K562 (cell line): ENCODE measurements at regions not wholly inside any gene's neighbourhood (a gene's known extent, or its start where the extent isn't known, plus 50 kb on each side); places are given as distances from the start of the nearest gene placed in this dataset.

Source experiments
- ATAC-seq: fragments of 200-7000 bp; cut with Tn5 transposase; 3 replicates; pipeline ENCODE4 v1.9.1; 2020; ENCODE audit warnings: moderate library complexity
- BruUV-seq: library from RNA; stranded (reverse); fragments of 400-500 nt; replicated peaks from 2 replicates; lab custom pipeline; 2021; lab: Mats Ljungman, UMichigan
- CTCF ChIA-PET: fragments of 300-600 bp; formaldehyde crosslinking; extraction: SDS; loops from one replicate; lab custom pipeline; 2021; ENCODE audit warnings: low intra/inter-chr PET ratio; lab: Yijun Ruan, JAX
- POLR2A ChIA-PET: fragments of 300-600, 350-650 bp; sonication (Branson Sonifier 250); formaldehyde crosslinking; extraction: SDS; loops from one replicate; lab custom pipeline; 2021; ENCODE audit warnings: antibody characterized with exemption, inconsistent platforms; lab: Yijun Ruan, JAX
- DNase-seq, 4 experiments: peaks; one replicate each; pipeline versions ENCODE4 v3.0.0 to v3.0.0-alpha.2; 2011 to 2018; ENCODE audit warnings: low spot score in 3 of 4, mixed read lengths in 3 of 4; ENCODE audit errors: extremely low read depth in 1 of 4
- FAIRE-seq: peaks from 2 replicates; lab custom pipeline; 2011; peaks lifted over from hg19 to GRCh38; lab: Jason Lieb, UNC
- H2AFZ ChIP-seq: 2 replicates; pipeline ENCODE4 v1.6.0; 2011; ENCODE audit warnings: low read depth, low read length, control low read depth, inconsistent platforms
- H3K27ac ChIP-seq: fragments of 200-600 bp; 3 replicates; pipeline ENCODE4 v1.8.0; 2011; ENCODE audit warnings: low read depth, mild to moderate bottlenecking, control low read depth, inconsistent platforms, low read length, moderate library complexity, mixed read lengths; ENCODE audit errors: extremely low read depth
- H3K27me3 ChIP-seq, 2 experiments: fragments of 300-600 bp in 1 of 2; 2 replicates in 1 of 2; 3 replicates in 1 of 2; pipeline versions ENCODE4 v1.6.0 to v1.8.0; 2011; ENCODE audit warnings: inconsistent platforms in 2 of 2, low read length in 2 of 2, mild to moderate bottlenecking in 1 of 2, mixed read lengths in 1 of 2, moderate library complexity in 1 of 2; ENCODE audit not compliant: control insufficient read depth in 2 of 2, insufficient read depth in 2 of 2
- H3K36me3 ChIP-seq: fragments of 300-600 bp; 3 replicates; pipeline ENCODE4 v1.8.0; 2011; ENCODE audit warnings: mild to moderate bottlenecking, low read length, inconsistent platforms; ENCODE audit not compliant: control insufficient read depth, insufficient read depth
- H3K4me1 ChIP-seq, 2 experiments: fragments of 200-600 bp in 1 of 2; replicated peaks in 1 of 2; 2 replicates in 1 of 2; 3 replicates in 1 of 2; pipeline versions ENCODE4 v1.5.1 to v1.8.0; 2011; ENCODE audit warnings: inconsistent platforms in 2 of 2, low read length in 2 of 2, mild to moderate bottlenecking in 1 of 2, mixed read lengths in 1 of 2, moderate library complexity in 1 of 2; ENCODE audit not compliant: control insufficient read depth in 2 of 2, insufficient read depth in 2 of 2
- H3K4me2 ChIP-seq: 2 replicates; pipeline ENCODE4 v1.6.1; 2011; ENCODE audit warnings: low read length, control low read depth, inconsistent platforms, mixed read lengths; ENCODE audit not compliant: insufficient read depth
- H3K4me3 ChIP-seq: fragments of 200-600 bp; sonication (generic), shearing (Covaris generic); 2 replicates; pipeline ENCODE4 v1.5.1; 2016; ENCODE audit warnings: control low read depth, inconsistent platforms
- H3K79me2 ChIP-seq: fragments of 200-600 bp; 3 replicates; pipeline ENCODE4 v1.8.0; 2011; ENCODE audit warnings: low read length, inconsistent platforms; ENCODE audit not compliant: control insufficient read depth, insufficient read depth
- H3K9ac ChIP-seq, 2 experiments: 2 replicates each; pipeline versions ENCODE4 v1.6.0 to v1.6.1; 2011; ENCODE audit warnings: low read depth in 2 of 2, low read length in 2 of 2, control low read depth in 1 of 2, inconsistent platforms in 1 of 2, mild to moderate bottlenecking in 1 of 2, mixed read lengths in 1 of 2; ENCODE audit not compliant: insufficient read depth in 1 of 2
- H3K9me1 ChIP-seq: one replicate; pipeline ENCODE4 v1.6.0; 2011; ENCODE audit warnings: inconsistent platforms, mild to moderate bottlenecking, low read length, moderate library complexity; ENCODE audit not compliant: control insufficient read depth, insufficient read depth
- H3K9me3 ChIP-seq: replicated peaks from 2 replicates; pipeline ENCODE4 v1.5.1; 2011; ENCODE audit warnings: low read depth, low read length, inconsistent platforms; ENCODE audit not compliant: control insufficient read depth, insufficient read depth
- H4K20me1 ChIP-seq: replicated peaks from 2 replicates; pipeline ENCODE4 v1.6.1; 2011; ENCODE audit warnings: low read length, inconsistent platforms, mixed read lengths; ENCODE audit not compliant: control insufficient read depth, insufficient read depth
- ARID3A ChIP-seq: IDR thresholded peaks from 2 replicates; pipeline ENCODE4 v1.6.1; 2012; ENCODE audit warnings: low read depth, low read length, improper control_type of control experiment, borderline replicate concordance
- ATF1 ChIP-seq, 2 experiments: fragments of 450-650 bp in 1 of 2; IDR thresholded peaks; 2 replicates each; pipeline ENCODE4 v1.6.1; 2016; ENCODE audit warnings: missing compliant biosample characterization in 1 of 2, missing genetic modification characterization in 1 of 2
- CCAR2 ChIP-seq: fragments of 200-400 bp; formaldehyde crosslinking; IDR thresholded peaks from 2 replicates; pipeline ENCODE4 v1.6.1; 2017; ENCODE audit warnings: mild to moderate bottlenecking, low read depth, low read length
- FOXK1 ChIP-seq: sonication (generic); formaldehyde crosslinking; IDR thresholded peaks from 2 replicates; pipeline ENCODE4 v1.8.0; 2022; ENCODE audit warnings: missing genetic modification reagents, mild to moderate bottlenecking, borderline replicate concordance
- HNRNPUL1 ChIP-seq: fragments of 200-400 bp; formaldehyde crosslinking; IDR thresholded peaks from 2 replicates; pipeline ENCODE4 v1.6.1; 2017; ENCODE audit warnings: low read length
- HSF4 ChIP-seq: fragments of 250-450 bp; sonication (Bioruptor Pico); IDR thresholded peaks from 2 replicates; pipeline ENCODE4 v2.1.2; 2022; ENCODE audit warnings: mild to moderate bottlenecking, moderate library complexity, borderline replicate concordance
- KAT2B ChIP-seq: IDR thresholded peaks from one replicate; pipeline ENCODE4 v1.6.1; 2012; ENCODE audit warnings: low read depth, mild to moderate bottlenecking, control low read depth, inconsistent platforms, low read length, moderate library complexity
- MEF2A ChIP-seq: IDR thresholded peaks from 2 replicates; pipeline ENCODE4 v1.6.1; 2011; ENCODE audit warnings: low read depth, mild to moderate bottlenecking, low read length, moderate library complexity; ENCODE audit not compliant: control insufficient read depth
- PHF20 ChIP-seq: fragments of 450-650 bp; IDR thresholded peaks from 2 replicates; pipeline ENCODE4 v1.6.1; 2018; ENCODE audit not compliant: partially characterized antibody
- POLR2A ChIP-seq: fragments of 450-650 bp; conservative IDR thresholded peaks from 2 replicates; pipeline ENCODE4 v1.6.1; 2016
- PPARD ChIP-seq: fragments of 250-450 bp; sonication (Bioruptor Pico); IDR thresholded peaks from 2 replicates; pipeline ENCODE4 v1.8.0; 2022; ENCODE audit warnings: inconsistent platforms, mild to moderate bottlenecking, moderate library complexity
- SRSF3 ChIP-seq: fragments of 200-400 bp; formaldehyde crosslinking; IDR thresholded peaks from 2 replicates; pipeline ENCODE4 v1.6.1; 2016; ENCODE audit warnings: mild to moderate bottlenecking, low read length, moderate library complexity; ENCODE audit not compliant: insufficient read depth
- TCF7L2 ChIP-seq: fragments of 150-350 bp; IDR thresholded peaks from 2 replicates; pipeline ENCODE4 v1.6.1; 2016; ENCODE audit warnings: low read depth, mild to moderate bottlenecking, low read length, moderate library complexity
- U2AF2 ChIP-seq: fragments of 200-400 bp; formaldehyde crosslinking; optimal IDR thresholded peaks from 2 replicates; pipeline ENCODE3; 2017; ENCODE audit warnings: low read depth, mild to moderate bottlenecking, low read length
- ZBTB7A ChIP-seq: IDR thresholded peaks from 2 replicates; pipeline ENCODE4 v1.6.1; 2011; ENCODE audit warnings: low read depth, mild to moderate bottlenecking, low read length, moderate library complexity, borderline replicate concordance; ENCODE audit not compliant: control insufficient read depth
- ZKSCAN8 ChIP-seq: fragments of 200-800 bp; sonication (Bioruptor generic); IDR thresholded peaks from 2 replicates; pipeline ENCODE4 v1.6.1; 2016; ENCODE audit warnings: missing genetic modification characterization, missing compliant biosample characterization
- ZNF395 ChIP-seq: fragments of 200-800 bp; sonication (Bioruptor generic); IDR thresholded peaks from 2 replicates; pipeline ENCODE4 v1.6.1; 2017; ENCODE audit warnings: missing genetic modification characterization, missing compliant biosample characterization
- ZNF551 ChIP-seq: fragments of 250-450 bp; sonication (Bioruptor Pico); IDR thresholded peaks from 2 replicates; pipeline ENCODE4 v1.5.0; 2021; ENCODE audit warnings: mild to moderate bottlenecking, moderate library complexity
- WGBS: fragments of 100-300 bp; shearing (Covaris generic); methylation state at CpG from one replicate; pipeline ENCODE4 v1.1.6; 2016; ENCODE audit warnings: low coverage, mixed read lengths; ENCODE audit not compliant: insufficient coverage; ENCODE audit errors: missing lambda C conversion rate; 5-methylcytosine and 5-hydroxymethylcytosine counted together
- in situ Hi-C: fragments of 300-500 bp; cut with MboI; formaldehyde crosslinking; loops from 4 replicates; pipeline ENCODE4 v1.15.0; 2018; ENCODE audit warnings: inconsistent platforms, mixed read lengths
- intact Hi-C: fragments of 100-400 bp; cut with micrococcal nuclease; formaldehyde crosslinking; loops from 2 replicates; pipeline ENCODE4 v1.14.2; 2022

- BruUV-seq: no TSS peak
- POLR2A ChIA-PET: no interaction called here
- in situ Hi-C loops: no loop called here
- no peak overlapping the region for H3K4me3 ChIP-seq
- H3K4me2 ChIP-seq: no peak overlapping the region
- ATAC-seq (no peak), DNase-seq (no peak), FAIRE-seq (no peak)
- CTCF ChIA-PET: no interaction called here
- no peaks in the 10 kb centered on the region; a peak in 1 of 5 replicates for H3K27me3 ChIP-seq
- no peaks in the 10 kb centered on the region for H3K9me1 ChIP-seq
- WGBS: 2% methylated on average over 10 of the region's 10 CpGs
- no peak overlapping the region for H3K27ac ChIP-seq
- no peaks in the 10 kb centered on the region for H4K20me1 ChIP-seq
- intact Hi-C loops: no loop called here
- H3K9me3 ChIP-seq: no peaks in the 10 kb centered on the region
- no peak overlapping the region for H2AFZ ChIP-seq
- no peaks in the 10 kb centered on the region for H3K79me2 ChIP-seq
- H3K36me3 ChIP-seq: no peaks in the 10 kb centered on the region
- no peaks in the 10 kb centered on the region for H3K4me1 ChIP-seq
- H3K9ac ChIP-seq: no peak overlapping the region
- TF ChIP-seq U2AF2 (no peak), TCF7L2 (no peak), HNRNPUL1 (no peak), ZBTB7A (no peak), KAT2B (no peak), MEF2A (no peak), CCAR2 (no peak), PPARD (no peak), SRSF3 (no peak), ZNF551 (CRISPR knock-in tag) (no peak), ZKSCAN8 (no peak), FOXK1 (CRISPR knock-in tag) (no peak), HSF4 (CRISPR knock-in tag) (no peak), ZNF395 (CRISPR knock-in tag) (no peak), ATF1 (CRISPR knock-in tag; IDR thresholded peaks at IDR 0.05) (no peak), ATF1 (tag; IDR thresholded peaks at IDR 0.05) (no peak), PHF20 (no peak), POLR2A (no peak), ARID3A (no peak)
These were observed 157.2 kb upstream of the CD180 start for GRCh38 chr5:67353500-67354450.
